Upper lobe of right lung (tissue), 1 donor: ENCODE measurements at regions not wholly inside any gene's neighbourhood (a gene's known extent, or its start where the extent isn't known, plus 50 kb on each side); places are given as distances from the start of the nearest gene placed in this dataset.

Source experiments
- ATAC-seq: fragments of 200-7000 bp; cut with Tn5 transposase; one replicate; pipeline ENCODE4 v1.9.1; 2020; ENCODE audit warnings: mild to moderate bottlenecking, moderate library complexity
- DNase-seq: peaks from one replicate; pipeline ENCODE4 v3.0.0-alpha.2; 2020
- H3K27ac ChIP-seq: fragments of 200-600 bp; one replicate; pipeline ENCODE4 v1.8.0; 2022
- H3K27me3 ChIP-seq: fragments of 200-600 bp; one replicate; pipeline ENCODE4 v1.8.0; 2022; ENCODE audit warnings: mild to moderate bottlenecking
- H3K36me3 ChIP-seq: fragments of 200-600 bp; one replicate; pipeline ENCODE4 v1.8.0; 2022
- H3K4me1 ChIP-seq: fragments of 200-600 bp; one replicate; pipeline ENCODE4 v1.8.0; 2022
- H3K4me3 ChIP-seq: fragments of 200-600 bp; one replicate; pipeline ENCODE4 v1.8.0; 2022; ENCODE audit warnings: mild to moderate bottlenecking
- H3K9me3 ChIP-seq: fragments of 200-600 bp; one replicate; pipeline ENCODE4 v1.8.0; 2022
- intact Hi-C: fragments of 100-400 bp; cut with DNase I; formaldehyde crosslinking; loops from one replicate; pipeline ENCODE4 v1.11.0; 2022
- TF ChIP-seq, protein P1 (sequence below): fragments of 200-600 bp; IDR thresholded peaks from one replicate; pipeline ENCODE4 v1.8.0; 2022; ENCODE audit warnings: antibody characterized with exemption
- donor health status: DM: no; HTN: yes; CAD: no; lungs with severe emphysema.

DNA sequence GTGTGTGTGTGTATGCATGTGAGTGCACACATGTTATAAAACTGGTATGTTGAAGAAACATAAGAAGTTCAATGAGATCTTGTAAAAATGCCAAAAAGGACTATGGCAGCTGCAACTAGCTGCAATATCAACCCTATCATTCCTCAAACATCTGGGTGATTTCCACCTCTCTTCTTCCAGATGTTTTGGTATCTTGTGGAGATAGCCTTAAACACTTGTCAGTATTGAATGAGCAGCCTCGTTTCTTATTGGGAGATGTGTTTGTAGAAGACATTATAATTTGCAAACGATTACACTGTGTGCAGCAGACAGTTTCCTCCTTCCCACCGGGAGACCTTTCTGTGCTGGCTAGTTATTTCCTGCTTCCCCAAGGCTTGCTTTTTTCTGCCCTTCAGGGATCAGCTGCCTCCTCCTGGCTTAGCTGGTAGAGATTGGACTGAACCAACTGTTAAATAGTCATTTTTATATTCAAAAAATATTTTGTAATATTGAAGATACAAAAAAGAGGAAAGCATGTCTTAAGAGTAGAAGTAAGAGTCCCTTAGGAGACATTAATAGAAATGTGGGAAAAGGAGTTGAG, 168.4 kb upstream of the MPDZ start:
- H3K4me1 ChIP-seq = peaks cover 9% of the 10 kb centered on the region
- DNase-seq (no peak), ATAC-seq (no peak)
- H3K27ac ChIP-seq = no peak overlapping the region
- H3K4me3 ChIP-seq = no peak overlapping the region
- TF ChIP-seq, protein P1, sequence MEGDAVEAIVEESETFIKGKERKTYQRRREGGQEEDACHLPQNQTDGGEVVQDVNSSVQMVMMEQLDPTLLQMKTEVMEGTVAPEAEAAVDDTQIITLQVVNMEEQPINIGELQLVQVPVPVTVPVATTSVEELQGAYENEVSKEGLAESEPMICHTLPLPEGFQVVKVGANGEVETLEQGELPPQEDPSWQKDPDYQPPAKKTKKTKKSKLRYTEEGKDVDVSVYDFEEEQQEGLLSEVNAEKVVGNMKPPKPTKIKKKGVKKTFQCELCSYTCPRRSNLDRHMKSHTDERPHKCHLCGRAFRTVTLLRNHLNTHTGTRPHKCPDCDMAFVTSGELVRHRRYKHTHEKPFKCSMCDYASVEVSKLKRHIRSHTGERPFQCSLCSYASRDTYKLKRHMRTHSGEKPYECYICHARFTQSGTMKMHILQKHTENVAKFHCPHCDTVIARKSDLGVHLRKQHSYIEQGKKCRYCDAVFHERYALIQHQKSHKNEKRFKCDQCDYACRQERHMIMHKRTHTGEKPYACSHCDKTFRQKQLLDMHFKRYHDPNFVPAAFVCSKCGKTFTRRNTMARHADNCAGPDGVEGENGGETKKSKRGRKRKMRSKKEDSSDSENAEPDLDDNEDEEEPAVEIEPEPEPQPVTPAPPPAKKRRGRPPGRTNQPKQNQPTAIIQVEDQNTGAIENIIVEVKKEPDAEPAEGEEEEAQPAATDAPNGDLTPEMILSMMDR = no peak
- no peaks in the 10 kb centered on the region for H3K36me3 ChIP-seq
- H3K27me3 ChIP-seq = no peaks in the 10 kb centered on the region
- H3K9me3 ChIP-seq = no peaks in the 10 kb centered on the region
- intact Hi-C loops = no loop called here

DNA sequence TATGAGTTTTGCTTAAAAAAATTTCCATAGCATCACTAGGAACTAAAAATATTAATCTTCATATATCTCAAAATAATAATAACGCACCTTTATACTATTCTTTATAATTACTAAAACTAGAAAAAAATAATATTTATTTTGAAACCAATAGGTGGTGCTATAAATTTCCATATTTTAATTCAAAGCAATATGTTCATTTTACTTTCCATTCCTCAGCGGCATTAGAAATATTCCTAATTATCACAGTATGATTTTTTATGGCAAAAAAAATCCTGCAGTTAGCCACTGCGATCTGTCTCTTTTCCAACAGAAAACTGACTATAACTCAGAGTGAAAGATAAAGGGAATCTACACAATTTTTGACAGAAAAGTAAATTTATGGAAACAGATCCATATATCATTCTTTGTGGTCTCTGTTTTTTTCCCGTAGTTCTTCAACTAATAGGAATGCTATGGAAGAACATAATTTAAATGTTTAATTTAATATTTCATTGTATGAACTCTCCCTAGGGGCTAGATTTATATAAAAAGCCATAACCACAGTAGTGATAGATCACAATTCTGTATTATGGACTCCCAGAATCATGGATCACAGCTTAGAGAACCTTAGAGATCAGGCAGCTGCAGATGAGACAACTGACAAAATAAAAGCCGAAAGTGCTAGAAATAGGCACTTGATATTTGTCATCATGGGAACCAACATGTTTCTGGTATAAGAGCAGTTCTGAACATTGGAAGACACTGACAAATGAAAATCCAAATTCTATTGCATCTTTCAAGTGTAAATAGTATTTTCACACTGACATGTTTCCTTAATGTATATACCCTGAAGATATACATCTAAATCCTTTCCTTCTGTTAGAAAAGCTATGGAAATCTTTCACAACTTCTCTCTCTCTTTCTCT, 167.7 kb upstream of the MPDZ start:
- Histone ChIP-seq H3K9me3 (no peaks in the 10 kb centered on the region), H3K4me1 (peaks cover 9% of the 10 kb centered on the region), H3K36me3 (no peaks in the 10 kb centered on the region), H3K27me3 (no peaks in the 10 kb centered on the region), H3K27ac (no peak overlapping the region), H3K4me3 (no peak overlapping the region)
- intact Hi-C loops = no loop called here
- no peak for ATAC-seq
- TF ChIP-seq, protein P1 = peak; percentile 32
- no peak for DNase-seq

DNA sequence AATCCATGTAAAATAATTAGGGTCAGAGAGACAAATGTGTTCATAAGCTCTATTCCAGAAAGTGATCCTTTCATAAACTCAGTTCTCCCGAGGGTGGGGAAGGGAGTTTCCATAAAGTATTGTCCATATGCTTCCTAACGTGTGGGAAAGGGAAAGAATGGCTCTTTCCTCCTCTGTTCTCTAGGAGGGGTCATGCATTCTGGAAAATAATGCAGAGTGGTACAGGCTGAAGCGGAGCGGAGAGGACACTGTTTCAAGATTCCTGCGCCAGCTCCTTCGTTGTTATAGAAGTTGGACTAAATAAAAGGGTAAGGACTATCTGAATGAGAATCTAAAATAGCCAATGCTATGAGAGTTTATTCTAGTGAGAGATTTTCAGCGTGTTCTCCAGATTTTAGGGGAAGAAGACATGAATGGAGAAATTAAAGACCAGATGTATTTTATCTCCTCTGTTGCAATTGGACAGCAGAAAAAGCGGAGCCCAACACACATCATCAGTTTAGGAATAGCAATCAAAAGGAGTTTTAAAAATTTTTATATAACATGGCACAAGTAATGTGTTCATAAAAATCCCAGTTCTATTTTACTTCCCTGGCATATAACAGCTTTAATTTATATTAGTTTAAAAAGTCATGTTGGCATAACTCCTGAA, 166.9 kb upstream of the MPDZ start:
- intact Hi-C loops = no loop called here

DNA sequence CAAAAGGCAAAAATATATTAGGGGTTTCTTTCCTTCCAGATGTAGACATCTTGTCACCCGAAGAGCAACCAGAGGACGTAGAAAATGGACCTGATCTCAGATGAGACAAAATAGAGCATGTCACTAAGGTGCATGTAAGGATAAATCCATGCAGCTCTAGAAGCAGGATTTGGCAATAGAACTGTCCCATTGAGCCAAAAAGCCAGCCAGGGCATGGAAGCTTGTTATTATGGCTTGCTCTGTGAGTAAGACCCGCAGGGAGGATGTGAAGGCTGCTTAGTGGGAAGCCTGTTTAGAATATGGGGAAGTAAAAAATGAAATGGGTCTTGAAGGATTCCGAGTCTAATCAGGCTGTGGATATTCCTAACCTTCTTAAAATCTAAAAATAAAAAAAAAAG, 165.6 kb upstream of the MPDZ start:
- Histone ChIP-seq H3K4me1 (peaks cover 9% of the 10 kb centered on the region), H3K27me3 (no peaks in the 10 kb centered on the region), H3K27ac (no peak overlapping the region), H3K4me3 (no peak overlapping the region), H3K9me3 (no peaks in the 10 kb centered on the region), H3K36me3 (no peaks in the 10 kb centered on the region)
- intact Hi-C loops = no loop called here
- DNase-seq = no peak
- TF ChIP-seq, protein P1 = no peak
- no peak for ATAC-seq

More for the DNA sequence above, 166.9 kb upstream of the MPDZ start:
- H3K4me3 ChIP-seq = no peak overlapping the region
- H3K4me1 ChIP-seq = peaks cover 9% of the 10 kb centered on the region
- no peaks in the 10 kb centered on the region for H3K36me3 ChIP-seq
- ATAC-seq = no peak
- no peak overlapping the region for H3K27ac ChIP-seq
- H3K27me3 ChIP-seq = no peaks in the 10 kb centered on the region
- no peak for DNase-seq
- TF ChIP-seq, protein P1 = no peak
- H3K9me3 ChIP-seq = no peaks in the 10 kb centered on the region

DNA sequence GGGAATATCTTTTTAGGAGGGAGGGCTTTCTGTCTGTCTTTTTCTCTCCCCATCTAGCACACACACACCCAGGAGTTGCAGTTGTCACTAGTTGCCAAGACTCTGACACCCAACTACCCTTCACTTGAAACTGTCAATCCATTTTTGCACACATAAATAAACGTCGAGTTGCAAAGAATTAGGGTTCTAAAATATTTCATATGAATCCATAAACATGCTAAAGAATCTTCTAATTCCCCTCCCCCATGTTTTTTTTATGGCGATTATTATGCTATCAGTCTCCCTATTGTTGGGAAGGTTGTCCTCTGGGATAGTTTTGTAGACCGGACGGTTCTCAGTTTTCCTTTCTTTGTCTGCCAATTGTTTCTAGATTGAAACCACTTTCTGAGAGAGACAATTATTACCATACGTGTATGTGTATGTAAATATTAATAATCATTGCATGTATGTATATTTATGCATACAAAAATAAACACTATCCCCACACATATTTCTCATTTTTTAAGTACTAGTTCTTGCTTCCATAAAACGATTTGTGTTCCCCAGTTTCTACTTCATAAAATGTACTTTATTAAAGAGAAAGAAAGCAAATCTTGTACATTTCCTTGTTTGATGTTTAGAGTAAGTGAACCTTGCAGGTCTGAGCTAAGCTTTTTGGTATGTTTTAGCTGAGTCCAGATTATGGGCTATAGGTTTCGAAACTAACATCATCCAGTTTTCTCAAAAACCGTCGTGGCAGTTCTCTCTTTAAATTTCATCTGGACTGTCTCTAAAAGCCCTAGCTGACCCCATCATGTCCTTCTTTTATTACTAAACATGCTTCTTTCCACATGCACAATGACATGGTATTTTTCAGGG, 165.0 kb upstream of the MPDZ start:
- no peak for ATAC-seq
- DNase-seq = no peak
- Histone ChIP-seq H3K4me1 (peaks cover 9% of the 10 kb centered on the region), H3K36me3 (no peaks in the 10 kb centered on the region), H3K27me3 (no peaks in the 10 kb centered on the region), H3K27ac (no peak overlapping the region), H3K9me3 (no peaks in the 10 kb centered on the region), H3K4me3 (no peak overlapping the region)
- TF ChIP-seq, protein P1 = no peak
- intact Hi-C loops = no loop called here
